Heart left ventricle (tissue), 13 donors: ENCODE measurements at regions not wholly inside any gene's neighbourhood (a gene's known extent, or its start where the extent isn't known, plus 50 kb on each side); places are given as distances from the start of the nearest gene placed in this dataset.

Source experiments
- POLR2A ChIP-seq, 2 donors: fragments of 450-650 bp; IDR thresholded peaks; one replicate each; pipeline ENCODE4 v1.6.1; 2017; ENCODE audit warnings: antibody characterized with exemption in 2 of 2, mild to moderate bottlenecking in 2 of 2, moderate library complexity in 2 of 2
- TF ChIP-seq, protein P1 (sequence below), 12 donors: fragments of 200-600 bp; sonication (generic) in 4 of 12; IDR thresholded peaks; one replicate each; pipeline versions ENCODE4 v1.5.0 to v1.8.0; 2018 to 2022; ENCODE audit warnings: antibody characterized with exemption in 12 of 12, mild to moderate bottlenecking in 5 of 12
- donor health status: ischemic (EF 13 %, LVEDD 7.1; RV severe dilation, severe dysfunction).
- donor health status: DM: no; HTN: yes; CAD: no.
- donor health status: DM: no; HTN: no; CAD: no.
- donor health status: ischemic (EF 25% LVEDD 6.9; RV normal size, moderate dysfunction).
- donor health status: ischemic (EF 25% LVEDD 5.7; RV mildly dilated, moderate dysfunction).
- donor health status: ischemic (EF 35%, LVEDD 5.7; RV mildly dilated, moderate dysfunction).
- donor health status: nonischemic (EF 11% LVEDD 7.7; RV severe dilation, severe dysfunction).
- donor health status: DM: yes; HTN: yes; CAD: no.
- donor health status: PGD.
- donor health status: ischemic (EF 29% LVEDD 5.4; RV normal size, mild dysfunction).
- donor health status: nonischemic (EF 23%, LVEDD 6.1; RV moderate dilation, normal function).

GRCh38 chr13:106098778-106099177, 436.7 kb downstream of the EFNB2 start:
- TF ChIP-seq, protein P1, sequence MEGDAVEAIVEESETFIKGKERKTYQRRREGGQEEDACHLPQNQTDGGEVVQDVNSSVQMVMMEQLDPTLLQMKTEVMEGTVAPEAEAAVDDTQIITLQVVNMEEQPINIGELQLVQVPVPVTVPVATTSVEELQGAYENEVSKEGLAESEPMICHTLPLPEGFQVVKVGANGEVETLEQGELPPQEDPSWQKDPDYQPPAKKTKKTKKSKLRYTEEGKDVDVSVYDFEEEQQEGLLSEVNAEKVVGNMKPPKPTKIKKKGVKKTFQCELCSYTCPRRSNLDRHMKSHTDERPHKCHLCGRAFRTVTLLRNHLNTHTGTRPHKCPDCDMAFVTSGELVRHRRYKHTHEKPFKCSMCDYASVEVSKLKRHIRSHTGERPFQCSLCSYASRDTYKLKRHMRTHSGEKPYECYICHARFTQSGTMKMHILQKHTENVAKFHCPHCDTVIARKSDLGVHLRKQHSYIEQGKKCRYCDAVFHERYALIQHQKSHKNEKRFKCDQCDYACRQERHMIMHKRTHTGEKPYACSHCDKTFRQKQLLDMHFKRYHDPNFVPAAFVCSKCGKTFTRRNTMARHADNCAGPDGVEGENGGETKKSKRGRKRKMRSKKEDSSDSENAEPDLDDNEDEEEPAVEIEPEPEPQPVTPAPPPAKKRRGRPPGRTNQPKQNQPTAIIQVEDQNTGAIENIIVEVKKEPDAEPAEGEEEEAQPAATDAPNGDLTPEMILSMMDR (IDR thresholded peaks at IDR 0.05), result no peak
- TF ChIP-seq POLR2A (IDR thresholded peaks at IDR 0.05), result no peak
